ENCODE measurements at regions not wholly inside any gene's neighbourhood (a gene's known extent, or its start where the extent isn't known, plus 50 kb on each side); places are given as distances from the start of the nearest gene placed in this dataset.

- no peaks in the 10 kb centered on the region for H3K4me1 ChIP-seq
- WGBS, 2 donors, result 94% methylated on average over 2 of the region's 2 CpGs
- H3K4me3 ChIP-seq, result no peak overlapping the region
- no peak overlapping the region for H3K27ac ChIP-seq
- no peak for DNase-seq
- TF ChIP-seq EP300 (IDR thresholded peaks at IDR 0.05), result no peak
- no peak for TF ChIP-seq POLR2AphosphoS5 (IDR thresholded peaks at IDR 0.05)
- no peak for TF ChIP-seq CTCF (IDR thresholded peaks at IDR 0.05)
- no peak for TF ChIP-seq POLR2A (IDR thresholded peaks at IDR 0.05)
- intact Hi-C loops (cut with DNase I), result no loop called here
- H3K36me3 ChIP-seq, result no peaks in the 10 kb centered on the region
- no peaks in the 10 kb centered on the region for H3K9me3 ChIP-seq
- H3K27me3 ChIP-seq, result no peaks in the 10 kb centered on the region
These were observed 534.6 kb downstream of the MBD2 start for GRCh38 chr18:53689886-53690285.

GRCh38 chr18:53686965-53687364 lies 537.5 kb downstream of the MBD2 start:
- H3K9me3 ChIP-seq, result no peaks in the 10 kb centered on the region
- no peaks in the 10 kb centered on the region for H3K36me3 ChIP-seq
- intact Hi-C loops (cut with DNase I), result no loop called here
- no peak for TF ChIP-seq EP300 (IDR thresholded peaks at IDR 0.05)
- TF ChIP-seq POLR2A (IDR thresholded peaks at IDR 0.05), result no peak
- no peak overlapping the region for H3K4me3 ChIP-seq
- H3K27me3 ChIP-seq, result no peaks in the 10 kb centered on the region
- no peak for DNase-seq
- 51 to 76% methylated on average over 4 of the region's 4 CpGs for whole genome bisulfite sequencing, 2 donors
- H3K27ac ChIP-seq, result no peak overlapping the region
- H3K4me1 ChIP-seq, result no peaks in the 10 kb centered on the region

GRCh38 chr18:53682796-53683195 lies 541.7 kb downstream of the MBD2 start:
- no peaks in the 10 kb centered on the region for H3K9me3 ChIP-seq
- DNase-seq, result no peak
- intact Hi-C loops (cut with DNase I), result no loop called here
- WGBS, 2 donors, result 43 to 51% methylated on average over 2 of the region's 2 CpGs
- no peaks in the 10 kb centered on the region for H3K27me3 ChIP-seq
- TF ChIP-seq POLR2AphosphoS5 (IDR thresholded peaks at IDR 0.05), result no peak
- TF ChIP-seq CTCF (IDR thresholded peaks at IDR 0.05), result no peak
- TF ChIP-seq POLR2A (IDR thresholded peaks at IDR 0.05), result no peak
- TF ChIP-seq EP300 (IDR thresholded peaks at IDR 0.05), result no peak
- no peaks in the 10 kb centered on the region for H3K36me3 ChIP-seq
- no peaks in the 10 kb centered on the region for H3K4me1 ChIP-seq
- no peak overlapping the region for H3K27ac ChIP-seq
- no peak overlapping the region for H3K4me3 ChIP-seq

- 81 to 87% methylated on average over 1 of the region's 1 CpG for WGBS, 2 donors
- H3K27ac ChIP-seq, result no peak overlapping the region
- intact Hi-C loops (cut with DNase I), result no loop called here
- TF ChIP-seq POLR2AphosphoS5 (IDR thresholded peaks at IDR 0.05) (no peak), EP300 (IDR thresholded peaks at IDR 0.05) (no peak), CTCF (IDR thresholded peaks at IDR 0.05) (no peak), POLR2A (IDR thresholded peaks at IDR 0.05) (no peak)
- H3K4me3 ChIP-seq, result no peak overlapping the region
- no peaks in the 10 kb centered on the region for H3K36me3 ChIP-seq
- DNase-seq, result no peak
- no peaks in the 10 kb centered on the region for H3K4me1 ChIP-seq
- no peaks in the 10 kb centered on the region for H3K9me3 ChIP-seq
- no peaks in the 10 kb centered on the region for H3K27me3 ChIP-seq
These were observed 547.0 kb downstream of the MBD2 start for GRCh38 chr18:53677480-53677879.

GRCh38 chr18:53665701-53666100 lies 558.8 kb downstream of the MBD2 start:
- H3K27me3 ChIP-seq, result no peaks in the 10 kb centered on the region
- H3K27ac ChIP-seq, result no peak overlapping the region
- DNase-seq, result no peak
- H3K4me3 ChIP-seq, result no peak overlapping the region
- no peak for TF ChIP-seq POLR2AphosphoS5 (IDR thresholded peaks at IDR 0.05)
- no peak for TF ChIP-seq CTCF (IDR thresholded peaks at IDR 0.05)
- TF ChIP-seq EP300 (IDR thresholded peaks at IDR 0.05), result no peak
- no peak for TF ChIP-seq POLR2A (IDR thresholded peaks at IDR 0.05)
- 88 to 89% methylated on average over 4 of the region's 4 CpGs for WGBS, 2 donors
- intact Hi-C loops (cut with DNase I), result no loop called here
- H3K9me3 ChIP-seq, result peaks cover 0 to 6% (median 2%) of the 10 kb centered on the region in 4 donors
- H3K36me3 ChIP-seq, result no peaks in the 10 kb centered on the region
- no peaks in the 10 kb centered on the region for H3K4me1 ChIP-seq
